Stimulated activated CD4-positive, alpha-beta T cell treated with anti-CD3 and anti-CD28 coated beads, Interleukin-15, amount 100 ng/mL, for 48 hours (primary cell): ENCODE measurements at regions not wholly inside any gene's neighbourhood (a gene's known extent, or its start where the extent isn't known, plus 50 kb on each side); places are given as distances from the start of the nearest gene placed in this dataset.

Source experiments
- DNase-seq, 2 donors: peaks; one replicate each; pipeline ENCODE4 v3.0.0-alpha.2; 2020; ENCODE audit warnings: low read depth in 2 of 2

DNA sequence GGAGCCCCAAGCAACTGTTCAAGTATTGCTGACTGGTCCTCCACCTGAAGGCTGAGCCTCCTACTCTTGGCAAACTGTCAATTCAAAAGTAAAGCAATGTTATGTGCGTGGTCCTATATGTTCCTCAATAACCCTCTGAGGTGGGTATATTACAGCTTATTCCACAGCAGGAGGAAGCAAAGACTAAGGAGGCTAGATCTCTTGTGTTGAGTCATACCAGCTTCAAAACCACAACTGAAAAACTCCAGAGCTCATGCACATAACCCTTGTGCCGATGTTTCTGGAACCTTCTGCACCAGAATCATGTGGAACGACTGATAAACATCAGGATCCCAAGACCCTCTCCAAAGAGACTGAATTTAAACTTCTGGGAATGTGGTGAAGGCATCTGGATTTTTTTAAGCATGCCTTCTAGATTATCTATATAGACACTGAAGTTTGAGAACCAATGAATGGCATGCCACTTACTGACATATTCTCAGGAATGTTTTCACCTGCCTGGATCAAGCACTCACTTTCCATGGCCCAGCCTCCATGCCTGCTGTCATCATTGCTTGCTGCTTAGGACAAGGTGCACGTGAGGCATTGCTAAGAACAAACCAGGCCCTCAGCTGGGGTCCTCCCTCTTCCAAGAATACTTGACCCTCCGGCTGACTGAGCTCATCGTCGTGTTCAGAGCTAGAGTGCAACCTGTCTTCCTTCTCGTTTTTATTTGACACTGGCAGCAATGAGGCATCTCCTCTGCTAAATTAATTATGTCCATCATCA, 194.7 kb downstream of the BCL11B start:
- DNase-seq, result no peak

DNA sequence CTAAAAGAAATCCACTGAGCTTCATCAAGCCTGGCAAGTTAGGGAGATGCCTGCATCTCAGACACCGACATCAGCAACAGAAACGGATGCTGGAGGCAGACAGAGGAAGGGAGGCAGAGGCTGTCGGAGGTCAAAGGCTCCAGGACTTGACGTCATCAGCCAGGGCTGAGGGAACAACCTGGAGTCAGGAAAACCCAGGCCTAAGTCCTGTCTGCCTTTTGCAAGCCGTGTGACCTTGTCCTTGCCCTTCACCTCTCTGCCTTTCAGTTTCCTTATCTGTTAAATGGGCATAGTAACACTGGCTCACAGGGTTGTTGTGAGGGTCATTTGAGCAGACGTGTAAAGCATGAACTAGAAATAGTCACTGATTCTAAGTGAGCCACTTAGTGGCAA, 194.2 kb downstream of the BCL11B start:
- no peak for DNase-seq

DNA sequence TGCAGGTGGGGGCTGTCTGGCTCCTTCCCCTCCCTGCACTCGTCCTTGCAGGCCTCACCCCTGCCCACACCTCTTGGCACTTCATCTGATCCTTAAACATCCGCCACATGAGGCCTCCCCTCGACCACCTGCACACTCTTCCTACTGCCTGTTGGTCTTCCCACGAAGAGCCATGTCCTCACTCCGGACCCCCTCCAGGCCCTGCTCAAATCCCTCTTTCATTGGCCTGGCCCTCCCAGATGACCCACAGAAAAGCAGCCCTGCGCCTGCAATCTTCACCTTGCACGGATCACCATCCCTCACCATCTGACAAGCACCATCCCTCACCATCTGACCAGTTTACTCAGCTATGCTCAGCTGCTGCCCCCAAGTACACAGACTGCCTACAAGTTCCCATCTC, 193.6 kb downstream of the BCL11B start:
- DNase-seq, result no peak

DNA sequence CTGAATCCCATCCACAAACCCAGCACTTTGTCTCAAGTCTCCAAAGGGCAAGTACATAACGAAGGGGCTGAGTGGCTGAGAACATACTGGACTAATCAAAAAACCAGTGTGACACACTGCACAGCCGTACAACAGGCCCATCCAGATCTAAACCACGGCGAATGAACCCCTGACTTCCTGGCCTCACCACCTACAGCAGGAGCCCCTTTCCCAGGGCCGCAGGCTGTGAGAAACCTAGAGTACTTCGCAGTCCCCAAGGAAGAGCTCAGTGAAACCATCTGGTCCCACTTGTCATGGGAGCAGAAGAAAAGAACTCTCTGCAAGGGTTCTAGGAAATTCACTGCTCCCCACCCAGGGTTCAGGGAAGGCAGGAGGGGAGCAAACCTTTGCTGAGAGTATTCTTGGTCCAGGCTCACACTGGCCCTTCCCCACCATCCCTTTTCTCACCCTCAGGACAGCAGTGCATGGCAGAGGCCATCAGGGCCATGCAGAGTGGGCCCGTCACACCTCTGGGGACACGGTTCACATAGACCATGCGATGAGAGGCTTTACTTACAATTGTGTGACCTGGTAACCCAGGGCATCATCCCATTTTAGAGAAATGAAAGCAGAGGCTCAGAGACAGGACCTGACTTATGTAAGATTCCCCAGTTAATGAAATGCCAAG, 192.8 kb downstream of the BCL11B start:
- no peak for DNase-seq

DNA sequence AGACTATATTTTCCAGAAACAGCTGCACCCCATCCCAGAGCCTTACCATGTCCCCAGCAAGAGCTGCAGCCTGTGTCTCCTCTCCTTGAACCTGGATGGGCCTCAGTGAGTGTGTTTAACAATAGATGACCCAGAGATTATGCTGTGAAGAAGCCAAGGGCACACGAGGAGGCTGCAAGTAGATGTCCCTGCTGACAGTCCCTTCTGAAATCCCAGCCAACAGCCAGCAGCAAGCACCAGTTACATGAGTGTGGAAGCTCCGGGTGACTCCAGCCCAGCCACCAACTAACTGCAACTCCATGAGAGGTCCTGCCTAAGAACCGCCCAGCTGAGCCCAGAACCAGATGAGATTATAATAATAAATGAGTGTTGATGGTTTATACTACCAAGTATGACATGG, 191.7 kb downstream of the BCL11B start:
- DNase-seq, result no peak

DNA sequence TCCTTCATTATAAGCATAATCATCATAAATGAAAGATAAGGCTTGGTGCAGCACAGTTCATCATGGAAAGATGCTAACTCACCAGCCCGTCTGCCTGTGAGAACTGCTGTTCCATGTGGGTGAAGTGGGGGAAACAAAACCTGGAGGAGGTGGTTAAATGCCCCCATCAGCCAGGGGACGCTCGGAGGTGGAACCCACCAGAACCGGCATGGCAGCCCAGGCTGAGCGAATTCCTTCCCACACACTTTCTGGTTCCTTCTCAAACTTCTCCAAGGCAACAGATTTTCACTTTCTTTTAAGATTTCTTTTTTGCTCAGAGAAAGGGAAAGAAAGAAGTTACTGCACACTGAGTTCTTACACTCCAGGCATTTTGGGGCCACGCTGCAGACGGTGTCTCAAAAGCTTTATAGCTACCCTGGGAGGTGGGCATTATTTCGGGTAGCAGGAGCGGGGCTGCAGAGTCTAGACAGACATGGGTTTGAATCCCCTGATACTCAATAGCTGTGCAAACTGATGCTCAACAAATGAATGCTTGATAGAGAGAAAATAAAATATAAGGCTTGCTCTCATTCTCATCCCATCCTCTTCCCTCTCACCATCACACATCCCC, 190.7 kb downstream of the BCL11B start:
- DNase-seq, result no peak

DNA sequence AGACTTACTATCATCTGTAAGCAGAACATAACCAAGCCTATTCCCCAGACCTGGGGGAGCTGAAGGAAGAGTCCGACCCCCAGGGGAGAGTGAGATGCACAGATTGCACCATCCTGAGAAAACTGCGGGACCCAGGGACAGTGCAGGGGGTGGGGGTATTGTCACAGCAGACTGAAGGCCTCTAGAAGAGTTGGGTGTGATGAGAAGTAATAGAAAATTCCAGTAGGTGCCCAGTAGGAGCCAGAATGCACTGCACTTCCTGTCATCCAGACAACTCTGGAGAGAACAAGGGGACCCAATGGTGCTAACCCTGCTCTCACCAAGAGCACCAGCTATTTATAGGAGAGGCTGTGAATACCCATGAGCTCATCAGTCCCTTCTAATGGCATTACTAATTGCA, 190.1 kb downstream of the BCL11B start:
- DNase-seq, result no peak

DNA sequence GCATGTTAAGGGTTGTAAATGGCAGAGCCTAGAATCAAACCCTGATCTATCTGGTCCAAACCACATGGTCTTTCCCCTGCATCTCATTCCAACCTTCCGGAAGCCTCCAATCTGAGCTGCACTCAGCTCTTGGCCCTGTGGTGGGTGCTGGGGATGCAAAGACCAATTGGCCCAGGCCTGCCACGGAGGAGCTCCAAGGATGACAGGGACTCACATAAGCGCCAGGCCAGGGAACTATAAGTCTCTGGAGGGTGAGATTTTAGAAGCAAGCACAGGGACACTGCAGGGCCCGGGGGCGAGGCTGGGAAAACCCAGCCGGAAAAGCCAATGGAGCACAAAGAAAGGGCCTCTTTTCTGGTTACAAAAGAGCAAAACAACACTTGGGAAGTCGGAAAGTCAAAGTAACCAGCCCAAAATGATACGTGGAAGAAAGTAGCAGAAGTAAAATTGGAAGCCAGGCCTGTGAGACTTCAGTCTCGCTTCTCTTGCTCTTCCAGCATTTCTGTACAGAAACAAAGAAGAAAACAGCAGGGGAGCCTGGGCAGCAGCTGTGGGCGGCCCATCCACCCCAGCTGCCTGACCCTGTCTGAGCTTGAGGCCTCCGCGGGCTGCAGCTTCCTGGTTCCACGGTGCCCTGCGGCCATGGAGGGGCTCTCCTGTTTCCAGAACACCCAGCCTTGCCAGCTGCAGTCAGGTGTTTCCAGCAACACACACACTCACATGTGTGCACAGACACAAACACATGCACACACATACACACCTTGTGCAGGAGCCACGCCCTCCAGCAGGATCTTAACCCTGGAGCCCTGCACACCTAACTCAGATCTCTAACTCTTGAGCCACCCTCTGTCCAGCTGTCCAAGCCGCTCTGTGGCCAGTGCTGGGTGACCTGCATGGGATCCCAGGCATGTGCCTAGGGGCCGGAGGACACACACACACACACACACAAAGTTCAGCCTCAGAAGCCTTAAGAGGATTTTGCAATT, 178.2 kb downstream of the BCL11B start:
- DNase-seq, result no peak

DNA sequence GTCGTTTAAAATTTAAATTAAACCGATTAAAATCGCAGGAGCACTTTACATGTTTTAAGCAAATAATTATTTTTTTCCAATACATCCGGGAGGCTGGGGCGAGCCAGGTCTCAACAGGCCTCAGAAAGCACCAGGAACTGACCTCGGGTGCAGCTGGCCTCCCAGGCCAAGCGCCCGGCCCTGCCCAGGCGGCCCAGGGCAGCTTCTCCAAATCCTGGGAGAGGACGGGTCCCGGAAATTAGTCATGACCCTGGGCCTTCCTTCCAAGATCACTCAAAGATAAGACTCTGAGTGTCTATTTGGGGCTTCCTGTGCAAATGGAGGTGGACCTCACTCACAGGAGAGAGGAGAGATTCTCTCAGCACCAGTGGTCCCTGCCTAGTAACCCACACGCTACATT, 177.1 kb downstream of the BCL11B start:
- no peak for DNase-seq

DNA sequence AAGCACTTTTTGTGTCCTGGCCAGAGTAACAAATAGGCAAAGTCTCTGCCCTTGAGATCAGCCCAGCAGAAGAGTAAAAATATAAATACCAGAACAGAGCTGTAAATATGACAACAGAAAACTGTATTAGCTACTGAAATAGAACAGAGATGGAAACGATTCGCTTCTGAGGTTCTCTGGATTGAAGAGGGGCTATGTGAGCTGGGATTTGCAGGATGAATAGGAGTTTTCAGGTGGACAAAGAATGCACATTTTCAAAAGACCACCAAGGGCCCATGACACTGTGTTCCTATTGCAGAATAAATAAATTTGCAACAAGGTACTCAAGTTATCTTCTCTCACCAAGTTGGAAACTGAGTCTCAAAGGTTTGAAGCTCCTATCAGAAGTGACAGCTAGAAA, 176.6 kb downstream of the BCL11B start:
- no peak for DNase-seq

DNA sequence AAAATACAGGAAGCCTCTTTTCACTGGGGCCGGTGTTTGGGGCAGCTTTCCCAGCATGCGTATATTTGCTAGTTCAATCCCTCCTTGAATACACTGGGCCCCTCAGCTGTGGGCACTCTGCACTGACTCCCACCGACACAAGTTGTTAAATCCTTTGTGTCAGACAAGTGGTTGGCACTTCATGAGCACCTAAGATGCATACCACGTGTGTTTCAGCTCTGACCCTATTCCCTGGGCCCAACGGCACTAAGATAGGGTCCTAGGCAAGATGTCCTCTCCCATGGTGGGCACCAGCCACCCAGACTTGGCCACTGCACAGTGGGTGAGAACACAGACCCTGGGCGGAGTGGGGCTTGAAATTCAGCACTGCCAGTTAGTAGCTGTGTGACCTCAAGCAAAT, 173.8 kb downstream of the BCL11B start:
- DNase-seq, result no peak

DNA sequence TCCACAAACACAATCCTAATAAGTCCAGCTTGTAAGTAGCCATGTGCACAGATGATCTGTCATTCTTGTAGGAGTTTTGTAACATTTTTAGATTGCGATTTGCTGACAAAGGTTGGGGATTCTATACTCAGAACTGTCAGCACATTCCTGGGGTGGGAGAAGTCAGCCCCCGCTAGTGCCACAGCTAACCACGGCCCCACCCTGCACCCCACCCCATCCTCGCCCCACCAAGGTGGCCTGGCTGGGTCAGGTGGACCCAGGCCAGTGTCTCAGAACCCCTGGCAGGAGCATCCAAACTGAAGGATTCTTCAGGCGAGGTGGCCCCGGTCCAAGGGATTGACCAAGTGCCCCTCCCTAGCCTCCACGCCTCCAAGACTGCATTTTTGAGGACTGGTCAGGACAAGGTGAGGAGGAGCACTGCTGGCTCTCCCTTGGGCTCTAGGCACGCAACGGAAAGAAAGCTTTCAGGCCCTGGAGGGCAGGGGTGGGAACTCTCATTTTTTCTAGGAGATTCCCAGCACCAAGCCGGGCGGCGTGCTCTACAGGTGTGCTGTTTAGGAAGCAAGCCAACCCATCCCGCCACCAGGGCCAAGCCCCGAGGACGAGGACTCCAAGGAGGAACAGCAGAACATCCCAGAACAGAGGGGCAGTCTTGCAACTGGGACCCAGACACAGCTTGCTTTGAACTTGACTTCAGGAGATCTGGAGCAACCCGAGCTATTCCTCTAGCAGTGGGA, 172.8 kb downstream of the BCL11B start:
- no peak for DNase-seq

DNA sequence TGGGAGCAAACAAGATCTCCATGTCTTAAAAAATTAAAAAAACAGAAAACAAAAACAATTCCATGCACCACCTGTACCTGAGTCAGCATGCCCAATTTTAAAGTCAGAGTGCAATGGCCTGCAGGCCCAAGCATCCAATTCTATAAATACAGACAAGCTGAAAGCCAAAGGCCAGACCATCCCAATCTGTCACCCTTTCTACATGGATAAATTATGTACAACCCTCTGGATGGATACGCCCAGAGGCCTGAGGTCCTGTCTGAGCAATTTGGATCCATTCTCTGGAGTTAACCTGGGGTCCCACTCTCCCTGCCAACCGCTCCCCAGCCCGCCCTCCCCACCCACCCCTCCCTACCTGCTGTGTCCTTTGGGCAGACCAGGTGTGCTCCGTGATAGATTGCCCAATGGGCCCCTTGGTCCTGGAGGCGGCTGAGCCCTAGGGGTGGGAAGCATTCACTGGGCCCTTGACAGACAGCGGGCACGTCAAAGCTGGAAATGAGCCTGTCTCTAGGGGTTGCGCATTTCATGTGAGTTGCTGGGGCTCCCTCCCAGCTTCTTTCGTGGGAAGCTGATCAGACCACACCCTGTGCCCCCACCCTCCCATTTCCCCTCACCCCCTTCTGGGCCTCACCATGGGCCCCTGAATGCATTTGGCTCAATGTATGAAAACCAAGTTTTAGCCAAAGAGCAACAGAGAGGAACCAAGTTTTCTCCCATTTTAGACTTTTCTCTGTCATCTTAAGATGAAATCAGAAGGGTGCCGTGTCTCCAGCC, 171.3 kb downstream of the BCL11B start:
- DNase-seq, result no peak

DNA sequence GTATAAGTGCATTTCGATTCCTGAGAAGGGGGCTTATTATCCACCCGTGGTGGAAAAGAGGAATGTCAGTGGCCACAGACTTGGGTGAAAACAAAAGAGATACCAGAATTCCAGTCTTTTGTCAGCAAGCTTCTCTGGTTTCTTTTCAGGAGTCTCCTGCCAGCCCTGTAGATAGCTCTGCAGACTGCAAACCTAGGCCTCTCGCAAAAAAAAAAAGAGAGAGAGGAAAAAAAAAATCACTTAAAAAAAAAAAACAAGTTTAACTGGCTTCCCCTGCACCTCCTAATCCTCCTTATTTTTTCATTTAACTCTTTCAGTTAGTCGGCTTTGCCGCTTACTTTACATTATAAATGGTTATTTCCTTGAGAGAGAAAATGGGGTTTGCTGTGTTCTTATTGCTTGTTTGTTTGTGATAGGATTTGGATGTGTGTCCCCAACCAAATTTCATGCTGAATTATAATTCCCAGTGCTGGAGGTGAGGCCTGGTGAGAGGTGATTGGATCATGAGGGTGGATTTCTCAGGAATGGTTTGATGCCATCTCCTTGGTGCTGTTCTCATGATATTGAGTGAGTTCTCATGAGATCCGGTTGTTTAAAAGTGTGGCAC, 170.0 kb downstream of the BCL11B start:
- no peak for DNase-seq

DNA sequence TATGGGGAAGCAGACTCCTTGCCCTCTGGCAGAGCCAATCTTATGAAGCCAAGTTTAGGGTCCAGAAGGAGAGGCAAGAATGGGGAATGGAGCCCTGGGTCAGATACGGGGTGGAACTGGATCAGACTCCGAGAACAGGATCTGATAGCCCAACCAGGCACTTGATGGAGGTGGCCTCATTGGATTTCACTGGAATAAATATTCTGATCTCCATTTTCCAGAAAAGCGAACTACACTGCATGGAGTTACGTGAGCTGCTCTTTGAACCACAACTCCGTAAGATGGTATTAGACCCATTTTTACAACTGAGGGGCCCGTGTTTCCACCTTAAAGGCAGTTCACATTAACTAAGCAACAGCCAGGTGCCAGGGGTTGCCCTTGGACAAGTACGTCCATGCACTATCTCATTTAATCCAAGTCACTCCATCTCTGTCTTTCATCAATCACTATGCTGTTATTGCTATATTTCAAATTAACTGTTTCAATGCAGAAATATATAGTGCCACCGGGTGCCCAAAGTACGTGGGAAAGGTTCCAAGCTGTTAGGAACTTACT, 155.2 kb downstream of the BCL11B start:
- no peak for DNase-seq

DNA sequence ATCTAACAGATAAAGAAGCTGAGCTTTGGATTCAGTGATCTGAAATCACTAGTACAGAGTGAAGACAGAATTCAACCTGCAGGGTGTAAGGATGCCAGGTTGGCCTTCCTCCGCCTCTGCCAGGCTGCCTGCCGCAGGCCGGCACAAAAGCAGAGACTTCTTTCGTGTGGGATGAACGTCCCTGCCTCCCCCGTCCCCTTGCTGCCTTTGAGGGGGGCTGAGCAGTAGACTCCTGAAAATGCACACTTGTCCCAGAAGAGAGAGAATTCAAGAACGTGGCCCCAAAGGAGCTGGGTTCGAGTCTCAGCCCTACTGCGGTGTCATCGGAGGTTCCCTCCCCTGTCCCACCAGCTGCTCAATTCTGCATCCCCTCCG, 154.3 kb downstream of the BCL11B start:
- no peak for DNase-seq

DNA sequence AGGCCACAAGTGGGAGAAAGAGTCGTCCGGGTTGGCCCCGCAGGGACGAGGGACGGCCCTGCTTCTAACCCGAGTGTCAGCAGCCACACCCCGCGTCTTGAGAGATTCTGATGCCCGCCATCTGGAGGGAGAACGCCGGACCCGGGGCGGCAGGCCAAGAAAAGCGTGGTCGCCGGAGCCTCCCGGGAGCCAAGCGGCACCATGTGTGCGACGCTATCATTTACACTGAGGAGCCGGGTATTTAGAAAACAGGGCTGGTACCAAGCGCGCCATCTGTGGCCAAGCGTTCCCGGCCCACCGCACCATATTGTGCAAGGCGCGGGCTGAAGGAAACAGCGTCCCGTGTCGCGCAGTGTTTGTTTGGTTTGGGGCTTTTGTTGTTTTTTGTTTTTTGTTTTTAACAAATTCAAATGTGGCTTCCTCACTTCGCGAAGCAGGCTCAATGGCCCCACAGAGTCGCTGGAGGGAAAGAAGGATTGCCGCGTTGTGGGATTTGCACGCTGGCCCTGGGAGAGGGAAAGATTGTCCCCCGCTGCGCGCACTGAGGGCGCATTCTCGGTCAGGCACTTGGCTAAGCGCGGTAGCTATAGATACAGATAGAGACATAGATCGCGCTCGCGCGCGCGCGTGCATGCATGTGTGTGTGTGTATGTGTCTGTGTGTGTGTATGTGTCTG, 153.8 kb downstream of the BCL11B start:
- no peak for DNase-seq

DNA sequence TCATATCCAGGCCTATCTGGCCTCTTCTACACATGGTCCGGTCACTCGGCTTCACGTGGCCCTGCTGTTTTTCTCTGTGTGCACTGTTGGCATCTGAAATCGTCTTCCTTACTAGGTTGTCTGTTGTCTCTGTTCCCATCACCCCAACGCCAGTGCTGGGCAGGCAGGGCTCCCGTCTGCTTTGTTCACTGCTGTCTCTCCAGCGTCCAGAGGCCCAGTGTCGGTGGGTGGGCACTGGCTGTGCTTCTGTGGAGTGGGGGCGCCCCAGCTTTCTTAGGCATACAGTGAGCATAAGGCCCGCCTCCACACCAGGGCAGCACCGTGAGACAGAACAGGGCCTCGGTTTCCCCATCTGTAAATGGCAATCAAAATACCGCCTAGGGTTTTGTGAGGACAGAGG, 153.1 kb downstream of the BCL11B start:
- DNase-seq, result no peak
